CD4-positive, alpha-beta T cell (primary cell): ENCODE measurements at regions not wholly inside any gene's neighbourhood (a gene's known extent, or its start where the extent isn't known, plus 50 kb on each side); places are given as distances from the start of the nearest gene placed in this dataset.

ENCODE experiments used
- ATAC-seq: fragments of 200-7000 bp; cut with Tn5 transposase; one replicate; pipeline ENCODE4 v1.10.0; 2022; ENCODE audit warnings: mild to moderate bottlenecking; ENCODE audit not compliant: poor library complexity
- CTCF ChIA-PET: fragments of 350-600 bp; sonication (Branson Sonifier 250); formaldehyde crosslinking; loops from one replicate; lab custom pipeline; 2021; ENCODE audit warnings: antibody characterized with exemption, inconsistent platforms; lab: Charles Lee
- POLR2A ChIA-PET: fragments of 350-600 bp; sonication (Branson Sonifier 250); formaldehyde crosslinking; loops from one replicate; lab custom pipeline; 2021; ENCODE audit warnings: antibody characterized with exemption, inconsistent platforms; lab: Charles Lee
- DNase-seq, 14 experiments: peaks; one replicate each; pipeline ENCODE4 v3.0.0-alpha.2; 2013 to 2020; ENCODE audit warnings: mixed read lengths in 2 of 14
- H3K27ac ChIP-seq, 2 donors: one replicate each; pipeline versions ENCODE4 v1.5.1 to v1.7.0; 2013; ENCODE audit warnings: low read length in 2 of 2, low read depth in 1 of 2, mild to moderate bottlenecking in 1 of 2
- H3K27me3 ChIP-seq, 2 experiments: 1 replicate in 1 of 2; 2 replicates in 1 of 2; pipeline versions ENCODE4 v1.6.1 to v1.7.0; 2013; ENCODE audit warnings: low read length in 2 of 2, control low read depth in 1 of 2, mild to moderate bottlenecking in 1 of 2, moderate library complexity in 1 of 2; ENCODE audit not compliant: insufficient read depth in 2 of 2, control insufficient read depth in 1 of 2
- H3K36me3 ChIP-seq: one replicate; pipeline ENCODE4 v1.6.1; 2013; ENCODE audit warnings: low read length, control low read depth; ENCODE audit not compliant: insufficient read depth
- H3K4me1 ChIP-seq: one replicate; pipeline ENCODE4 v1.6.1; 2013; ENCODE audit warnings: low read length, control low read depth; ENCODE audit not compliant: insufficient read depth
- H3K4me3 ChIP-seq: one replicate; pipeline ENCODE4 v1.5.1; 2013; ENCODE audit warnings: mild to moderate bottlenecking, low read length, moderate library complexity
- H3K9me3 ChIP-seq, 2 experiments: 1 replicate in 1 of 2; 2 replicates in 1 of 2; pipeline versions ENCODE4 v1.6.1 to v1.7.0; 2013; ENCODE audit warnings: low read length in 2 of 2, mild to moderate bottlenecking in 2 of 2, control low read depth in 1 of 2, moderate library complexity in 1 of 2; ENCODE audit not compliant: control insufficient read depth in 1 of 2, insufficient read depth in 1 of 2
- H3K27ac Mint-ChIP-seq: one replicate; pipeline ENCODE4 v1.8.0; 2020; ENCODE audit warnings: mixed read lengths
- H3K27me3 Mint-ChIP-seq: one replicate; pipeline ENCODE4 v1.8.0; 2021; ENCODE audit warnings: mixed read lengths
- H3K36me3 Mint-ChIP-seq: one replicate; pipeline ENCODE4 v1.8.0; 2021; ENCODE audit warnings: low read depth, mixed read lengths
- H3K4me1 Mint-ChIP-seq: one replicate; pipeline ENCODE4 v1.8.0; 2021; ENCODE audit warnings: low read depth, mixed read lengths
- H3K4me3 Mint-ChIP-seq: one replicate; pipeline ENCODE4 v1.8.0; 2020; ENCODE audit warnings: mild to moderate bottlenecking, mixed read lengths
- H3K9me3 Mint-ChIP-seq: one replicate; pipeline ENCODE4 v1.8.0; 2020; ENCODE audit warnings: mixed read lengths
- CTCF ChIP-seq: fragments of 200-600 bp; IDR thresholded peaks from one replicate; pipeline ENCODE4 v1.8.0; 2022; ENCODE audit warnings: antibody characterized with exemption, mild to moderate bottlenecking
- intact Hi-C, 2 experiments: fragments of 100-400 bp; cut with DNase I in 1 of 2; cut with micrococcal nuclease in 1 of 2; formaldehyde crosslinking; loops; one replicate each; pipeline versions ENCODE4 v1.15.1 to v1.9.0; 2023 to 2025; cut with DNase I, micrococcal nuclease

- H3K9me3 Mint-ChIP-seq: no peaks in the 10 kb centered on the region
- Histone ChIP-seq H3K4me3 (no peak overlapping the region), H3K9me3 (no peaks in the 10 kb centered on the region), H3K36me3 (no peaks in the 10 kb centered on the region), H3K27me3 (no peaks in the 10 kb centered on the region), H3K4me1 (no peaks in the 10 kb centered on the region), H3K27ac (no peak overlapping the region)
- no peaks in the 10 kb centered on the region for H3K36me3 Mint-ChIP-seq
- no peak for TF ChIP-seq CTCF
- no peaks in the 10 kb centered on the region for H3K4me1 Mint-ChIP-seq
- POLR2A ChIA-PET: no interaction called here
- ATAC-seq: no peak
- CTCF ChIA-PET: no interaction called here
- no peak overlapping the region for H3K27ac Mint-ChIP-seq
- H3K4me3 Mint-ChIP-seq: no peak overlapping the region
- H3K27me3 Mint-ChIP-seq: no peaks in the 10 kb centered on the region
- no peak for DNase-seq
- intact Hi-C loops: no loop called here
Observed at GRCh38 chr4:10750714-10751113, 66.1 kb upstream of the CLNK start.

- no peak for ATAC-seq
- no peaks in the 10 kb centered on the region for H3K27me3 ChIP-seq
- ChIA-PET CTCF (no interaction called here), POLR2A (no interaction called here)
- intact Hi-C loops: no loop called here
- H3K9me3 Mint-ChIP-seq: no peaks in the 10 kb centered on the region
- no peak overlapping the region for H3K4me3 ChIP-seq
- no peak overlapping the region for H3K27ac ChIP-seq
- no peak for TF ChIP-seq CTCF
- H3K4me1 Mint-ChIP-seq: no peaks in the 10 kb centered on the region
- no peak overlapping the region for H3K27ac Mint-ChIP-seq
- no peaks in the 10 kb centered on the region for H3K36me3 ChIP-seq
- DNase-seq: no peak
- H3K4me1 ChIP-seq: no peaks in the 10 kb centered on the region
- no peak overlapping the region for H3K4me3 Mint-ChIP-seq
- H3K9me3 ChIP-seq: no peaks in the 10 kb centered on the region
- no peaks in the 10 kb centered on the region for H3K27me3 Mint-ChIP-seq
- H3K36me3 Mint-ChIP-seq: no peaks in the 10 kb centered on the region
Observed at GRCh38 chr4:10747186-10747585, 62.6 kb upstream of the CLNK start.

GRCh38 chr4:10746371-10747171 is 62.0 kb upstream of the CLNK start:
- no peak for ATAC-seq
- Histone ChIP-seq H3K9me3 (no peaks in the 10 kb centered on the region), H3K36me3 (no peaks in the 10 kb centered on the region), H3K27me3 (no peaks in the 10 kb centered on the region), H3K4me3 (no peak overlapping the region), H3K4me1 (no peaks in the 10 kb centered on the region), H3K27ac (no peak overlapping the region)
- no peaks in the 10 kb centered on the region for H3K4me1 Mint-ChIP-seq
- H3K27me3 Mint-ChIP-seq: no peaks in the 10 kb centered on the region
- no peaks in the 10 kb centered on the region for H3K9me3 Mint-ChIP-seq
- intact Hi-C loops: no loop called here
- no peak for TF ChIP-seq CTCF
- ChIA-PET POLR2A (no interaction called here), CTCF (no interaction called here)
- H3K36me3 Mint-ChIP-seq: no peaks in the 10 kb centered on the region
- no peak overlapping the region for H3K27ac Mint-ChIP-seq
- H3K4me3 Mint-ChIP-seq: no peak overlapping the region
- no peak for DNase-seq
